ENCODE measurements at regions not wholly inside any gene's neighbourhood (a gene's known extent, or its start where the extent isn't known, plus 50 kb on each side); places are given as distances from the start of the nearest gene placed in this dataset.

DNA sequence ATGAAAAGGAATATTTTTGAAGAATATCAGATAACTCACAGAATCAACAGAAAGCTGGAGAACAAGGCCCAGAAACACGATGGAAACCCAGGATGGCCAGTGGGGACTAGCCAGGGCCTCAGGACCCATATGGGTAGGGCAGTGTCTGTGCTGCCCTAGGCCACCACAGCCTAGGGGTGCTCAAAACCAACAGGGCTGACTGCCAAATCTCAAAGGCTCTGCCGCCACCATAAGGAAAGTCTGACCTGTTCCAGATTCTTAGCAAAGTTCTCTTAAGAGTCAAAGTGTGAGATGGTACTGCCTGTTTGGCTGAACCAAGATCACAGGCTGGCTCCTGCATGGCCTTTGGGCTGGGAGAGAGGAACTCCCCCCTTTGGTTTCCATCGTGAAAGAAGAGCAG is 164.7 kb upstream of the CTTNBP2NL start:
- DNase-seq = no peak

DNA sequence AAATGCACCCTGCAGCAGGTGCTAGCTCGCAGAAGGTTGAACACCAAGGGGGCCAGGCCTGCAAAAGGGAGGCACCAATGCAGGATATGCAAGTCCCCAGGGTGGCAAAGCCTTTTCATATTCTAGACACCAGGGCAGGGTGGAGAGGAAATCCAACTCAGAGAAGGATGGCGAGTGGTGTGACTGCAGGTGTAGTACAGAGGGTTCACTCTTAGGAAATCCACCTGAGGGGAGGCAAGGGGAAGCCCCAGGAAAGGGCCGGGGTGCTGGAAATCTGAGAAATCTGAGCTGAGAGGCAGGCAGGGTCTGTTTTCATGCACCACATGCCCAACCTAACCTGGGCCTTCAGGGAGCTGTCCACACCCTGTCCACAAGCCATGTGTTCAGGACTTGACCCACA is 163.2 kb upstream of the CTTNBP2NL start:
- DNase-seq = no peak

DNA sequence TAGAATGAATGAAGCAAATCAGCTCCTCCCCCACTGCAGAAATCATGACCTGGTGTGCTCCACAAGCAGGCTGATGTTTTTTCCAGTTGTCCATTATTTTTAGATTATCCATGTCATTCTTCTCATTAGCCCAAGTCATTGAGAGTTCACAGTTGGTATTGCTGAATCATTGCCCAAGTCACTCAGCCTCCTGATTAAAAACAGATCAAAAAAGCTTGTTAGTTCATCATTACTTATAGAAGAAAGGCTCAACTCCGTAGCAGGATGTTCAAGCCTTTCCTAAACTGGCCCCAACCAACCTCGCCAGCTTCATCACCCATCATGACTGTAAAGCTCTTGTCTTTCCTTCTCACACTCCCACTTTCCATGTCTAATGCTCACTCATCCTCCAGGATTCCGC is 161.3 kb upstream of the CTTNBP2NL start:
- DNase-seq = no peak

DNA sequence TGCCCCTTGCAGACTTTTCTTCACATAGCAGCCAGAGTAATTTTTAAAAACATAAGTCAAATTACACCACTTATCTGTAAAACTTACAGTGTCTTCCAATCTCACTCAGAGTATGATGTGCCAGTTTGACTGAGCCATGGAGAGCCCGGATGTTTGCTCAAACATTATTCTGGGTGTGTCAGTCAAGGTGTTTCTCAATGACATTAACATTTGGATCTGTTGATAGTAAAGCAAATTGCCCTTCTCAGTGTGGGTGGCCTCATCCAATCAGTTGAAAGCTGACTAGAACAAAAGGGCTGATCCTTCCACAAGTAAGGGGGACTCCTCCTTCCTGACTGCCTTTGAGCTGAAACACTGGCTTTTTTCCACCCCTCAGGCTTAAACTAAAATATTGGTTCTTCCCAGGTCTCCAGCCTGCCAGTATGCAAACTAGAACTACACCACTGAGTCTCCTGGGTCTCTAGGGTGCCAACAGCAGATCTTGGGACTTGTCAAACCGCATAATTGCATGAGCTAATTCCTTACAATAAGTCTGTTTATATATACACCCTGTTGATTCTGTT is 157.9 kb upstream of the CTTNBP2NL start:
- no peak for DNase-seq

DNA sequence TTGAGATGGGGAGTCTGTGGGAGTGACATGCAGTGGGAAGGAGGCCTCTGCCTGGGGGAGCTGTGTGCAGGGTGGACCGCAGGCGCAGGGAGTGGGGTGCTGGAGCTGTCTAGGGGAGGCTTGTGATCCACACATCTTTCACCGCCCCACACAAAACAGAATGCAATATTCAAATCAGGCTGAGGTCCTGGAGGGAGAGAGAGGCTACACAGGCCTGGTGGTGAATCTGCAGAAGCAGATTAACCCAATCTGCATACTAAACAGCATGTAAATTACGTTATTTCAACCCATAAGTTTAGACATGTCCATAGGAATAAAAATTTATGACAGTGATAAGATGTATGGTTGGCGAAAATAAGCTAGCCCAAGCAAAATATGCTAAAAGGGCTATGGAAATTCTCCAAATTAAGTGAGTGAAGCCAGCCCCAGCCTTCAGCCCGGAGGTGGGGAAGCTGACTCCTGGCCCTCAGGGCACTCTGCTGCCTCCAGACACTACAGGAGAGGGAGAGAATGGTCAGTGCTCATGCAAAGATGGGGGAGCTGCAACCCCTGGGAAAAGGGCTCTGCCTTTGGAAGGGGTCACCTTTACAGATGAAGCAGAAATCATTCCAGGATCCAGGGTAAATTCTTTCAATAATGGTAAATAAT is 156.2 kb upstream of the CTTNBP2NL start:
- DNase-seq = no peak

DNA sequence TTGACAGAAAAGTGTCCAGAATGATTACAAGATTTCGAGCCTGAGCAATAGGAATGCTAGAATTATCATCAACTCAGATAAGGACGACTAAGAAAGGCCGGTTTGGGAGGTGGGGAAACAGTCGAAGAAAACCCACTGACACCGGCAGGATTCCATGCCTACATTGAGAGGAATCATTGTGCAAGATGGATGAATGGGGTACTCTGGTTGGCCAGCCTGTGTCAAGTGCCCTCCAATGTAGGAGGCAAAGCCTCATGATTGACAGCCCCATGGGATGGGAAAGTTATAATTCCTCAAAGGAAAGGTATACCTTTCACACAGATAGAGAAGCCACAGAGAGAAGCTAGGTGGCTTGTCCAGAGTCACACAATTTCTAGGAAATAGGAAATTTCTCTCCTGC is 153.5 kb upstream of the CTTNBP2NL start:
- no peak for DNase-seq

DNA sequence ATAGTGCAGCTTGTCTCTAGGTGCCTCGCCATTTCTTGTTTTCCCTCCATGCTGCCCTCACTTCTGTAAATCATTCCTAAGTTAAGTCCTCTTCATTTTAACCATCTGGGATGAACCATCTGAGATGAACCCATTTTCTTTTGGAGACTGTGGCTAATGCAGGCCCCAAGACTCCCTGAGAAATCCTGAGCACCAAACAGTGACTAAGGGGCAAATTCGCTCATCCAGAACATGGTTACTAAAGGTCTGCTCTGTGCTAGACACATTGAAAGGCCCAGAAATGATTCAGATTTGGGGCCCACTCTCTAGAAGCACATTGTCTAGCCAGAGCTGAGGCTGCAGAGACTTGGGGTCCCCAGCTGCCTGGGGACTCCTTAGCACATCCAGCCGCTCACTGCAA is 151.9 kb upstream of the CTTNBP2NL start:
- DNase-seq = no peak

DNA sequence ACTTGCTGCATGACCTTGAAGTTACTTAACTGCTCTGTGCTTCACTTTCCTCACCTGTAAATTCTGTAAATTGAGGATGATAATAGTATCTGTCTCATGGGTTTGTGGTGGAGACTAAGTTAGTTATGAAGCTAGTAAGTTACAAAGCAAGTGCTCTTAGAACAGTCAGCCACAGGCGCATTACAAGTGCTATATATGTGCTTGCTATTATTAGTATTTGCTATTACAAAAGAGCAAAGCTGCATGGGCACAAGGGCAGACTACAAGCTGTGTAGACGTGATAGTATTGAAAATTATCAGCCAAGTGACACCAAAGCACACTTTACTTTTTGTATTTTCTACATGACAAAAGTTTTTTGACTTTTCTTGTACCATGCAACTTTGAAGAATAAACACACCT is 150.9 kb upstream of the CTTNBP2NL start:
- DNase-seq = no peak

DNA sequence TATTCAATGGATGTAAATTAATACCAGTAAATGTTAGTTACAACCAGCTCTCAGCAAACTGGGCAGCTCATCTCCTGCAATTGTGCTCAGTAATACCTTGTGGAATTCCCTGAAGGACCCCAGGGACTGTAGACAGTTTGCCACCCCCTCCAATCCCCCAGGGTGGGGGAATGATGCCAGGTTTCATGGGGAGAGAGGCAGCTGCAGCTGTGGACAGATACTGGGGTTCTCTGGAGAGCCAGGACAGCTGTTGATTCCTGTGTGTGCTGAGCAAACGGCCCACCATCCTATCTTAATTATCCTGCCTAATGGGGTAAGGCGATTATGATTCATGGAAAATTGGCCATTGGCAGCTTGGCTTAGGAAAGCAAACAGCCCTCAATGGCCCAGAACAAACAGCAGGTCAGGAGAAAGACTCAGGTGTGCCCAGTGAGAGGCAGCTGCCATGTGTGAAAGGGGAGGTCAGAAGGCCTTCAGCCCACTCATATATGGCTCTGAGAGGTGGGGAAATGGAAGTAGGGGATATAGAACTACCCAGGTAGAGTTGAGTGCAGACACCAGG is 148.9 kb upstream of the CTTNBP2NL start:
- DNase-seq = no peak

DNA sequence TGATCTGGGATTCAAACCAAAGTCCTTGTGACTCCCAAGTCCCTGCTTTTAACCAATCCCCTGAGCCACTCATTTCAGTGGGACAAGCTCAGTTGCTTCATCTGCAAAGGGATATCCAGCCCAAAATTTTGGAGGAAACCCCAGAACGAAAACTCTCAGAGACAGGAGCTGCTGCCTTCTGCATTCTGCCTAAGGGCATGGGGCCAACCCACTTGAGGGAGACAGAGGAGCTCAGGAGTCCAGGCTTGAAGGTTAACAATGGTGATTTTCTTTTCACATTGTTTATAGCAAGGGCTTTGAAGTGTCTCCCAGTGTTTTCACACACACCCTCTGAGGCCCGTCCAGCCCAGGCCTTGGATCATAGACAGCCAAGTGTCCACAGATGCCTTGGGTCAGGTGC is 148.1 kb upstream of the CTTNBP2NL start:
- no peak for DNase-seq

DNA sequence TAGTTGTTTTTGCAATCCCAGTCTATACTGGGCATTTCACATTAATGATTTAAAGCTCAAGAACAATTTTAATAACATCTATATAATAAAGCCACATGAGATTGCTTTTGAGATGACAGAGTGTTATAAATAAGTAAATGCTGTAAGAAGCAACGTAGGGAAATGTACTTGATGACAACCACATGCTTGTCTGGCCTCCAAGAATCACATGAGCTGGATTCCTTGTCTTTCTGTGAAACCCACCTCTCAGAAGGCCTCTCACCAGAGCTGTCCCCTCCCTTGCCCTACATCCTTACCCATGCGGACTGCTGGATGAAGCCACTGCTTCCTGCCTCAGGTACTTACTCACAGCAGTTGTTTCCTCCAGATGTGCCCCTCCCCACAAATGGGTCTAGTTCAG is 145.1 kb upstream of the CTTNBP2NL start:
- no peak for DNase-seq

DNA sequence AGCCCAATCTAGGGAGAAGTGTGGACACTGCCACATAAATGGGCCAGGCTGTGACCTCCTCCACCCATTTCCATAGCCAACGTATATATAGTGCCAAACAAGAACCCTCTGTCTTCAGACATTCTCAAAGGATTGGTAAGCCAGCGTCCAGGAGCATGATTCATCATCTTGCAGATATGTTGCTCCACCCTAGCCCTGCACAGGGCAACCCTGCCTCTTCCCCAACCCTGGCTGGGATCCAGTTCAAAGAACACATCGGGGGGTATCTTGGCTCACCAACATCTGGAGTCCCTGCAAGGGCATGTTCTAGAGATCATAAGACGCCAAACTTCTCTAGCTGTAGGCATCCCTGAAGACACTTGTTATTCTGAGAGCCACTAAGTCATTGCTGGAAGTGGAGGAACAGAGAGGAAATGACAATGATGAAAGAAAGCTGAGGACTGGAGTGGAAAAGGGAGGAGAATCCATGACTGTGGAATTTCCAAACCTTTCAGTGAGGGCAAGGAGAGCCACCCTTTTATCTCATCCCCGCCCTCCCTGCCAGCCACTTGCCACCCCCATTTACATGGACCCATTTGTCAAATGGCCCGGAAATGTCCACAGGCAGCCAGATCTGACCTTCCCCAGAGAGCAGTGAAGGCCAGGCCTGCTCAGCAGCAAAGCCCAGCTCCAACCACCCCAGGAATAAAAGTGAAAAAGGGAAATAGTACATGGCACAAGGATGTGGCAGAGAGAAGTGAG is 144.1 kb upstream of the CTTNBP2NL start:
- no peak for DNase-seq

DNA sequence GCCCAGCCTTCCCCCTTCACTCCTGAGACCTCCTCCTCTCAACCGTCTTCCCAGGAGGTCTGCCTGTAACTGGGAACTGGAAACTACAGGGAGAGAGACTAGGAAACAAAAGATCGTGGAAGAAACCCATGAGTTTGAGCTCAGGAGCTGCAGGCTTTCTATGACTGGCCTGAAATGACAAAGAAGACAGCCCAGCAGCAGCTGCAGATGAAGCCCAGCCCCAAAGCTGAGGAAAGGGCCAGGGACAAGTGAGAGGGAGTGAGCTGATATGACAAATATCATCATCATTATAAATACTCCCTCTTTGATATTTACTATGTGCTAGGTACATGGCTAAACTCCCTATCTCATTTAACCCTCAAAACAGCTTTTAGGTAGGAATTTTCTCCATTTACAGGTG is 142.6 kb upstream of the CTTNBP2NL start:
- no peak for DNase-seq

DNA sequence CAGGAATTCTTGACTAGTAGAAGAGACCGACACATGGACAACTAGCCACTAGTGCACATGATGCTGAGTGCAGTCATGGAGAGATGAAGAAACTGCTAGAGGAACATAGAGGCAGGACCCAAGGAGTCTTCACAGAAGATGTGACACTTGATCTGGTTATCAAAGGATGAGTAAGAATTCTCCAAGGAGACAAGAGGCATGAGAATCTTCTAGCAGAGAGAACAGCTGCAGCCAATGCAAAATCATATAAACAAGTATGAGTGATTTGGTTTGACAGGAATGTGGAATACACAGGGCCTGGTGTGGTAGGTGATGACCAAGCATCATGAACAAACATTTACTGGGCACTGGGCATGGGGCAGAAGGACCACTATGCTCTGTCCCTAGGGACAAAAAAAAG is 140.9 kb upstream of the CTTNBP2NL start:
- DNase-seq = no peak

DNA sequence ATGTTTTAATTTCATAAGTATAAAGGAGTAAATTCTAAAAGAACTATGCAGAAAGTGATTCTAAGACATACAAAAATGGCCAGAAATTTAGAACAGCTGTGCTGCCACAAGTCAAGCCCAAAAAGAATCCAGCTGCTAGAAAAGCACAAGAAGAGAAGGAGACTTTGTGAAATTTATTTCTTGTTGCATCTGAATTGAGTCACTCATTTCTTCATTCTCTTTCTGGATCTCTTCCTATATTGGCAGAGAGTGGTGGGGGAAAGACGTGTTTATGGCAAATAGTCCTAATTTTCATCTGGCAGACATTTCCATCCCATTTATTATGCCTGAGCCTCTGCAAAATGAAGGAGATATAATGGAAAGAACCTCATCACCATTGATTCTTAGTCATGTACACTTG is 139.6 kb upstream of the CTTNBP2NL start:
- DNase-seq = no peak

DNA sequence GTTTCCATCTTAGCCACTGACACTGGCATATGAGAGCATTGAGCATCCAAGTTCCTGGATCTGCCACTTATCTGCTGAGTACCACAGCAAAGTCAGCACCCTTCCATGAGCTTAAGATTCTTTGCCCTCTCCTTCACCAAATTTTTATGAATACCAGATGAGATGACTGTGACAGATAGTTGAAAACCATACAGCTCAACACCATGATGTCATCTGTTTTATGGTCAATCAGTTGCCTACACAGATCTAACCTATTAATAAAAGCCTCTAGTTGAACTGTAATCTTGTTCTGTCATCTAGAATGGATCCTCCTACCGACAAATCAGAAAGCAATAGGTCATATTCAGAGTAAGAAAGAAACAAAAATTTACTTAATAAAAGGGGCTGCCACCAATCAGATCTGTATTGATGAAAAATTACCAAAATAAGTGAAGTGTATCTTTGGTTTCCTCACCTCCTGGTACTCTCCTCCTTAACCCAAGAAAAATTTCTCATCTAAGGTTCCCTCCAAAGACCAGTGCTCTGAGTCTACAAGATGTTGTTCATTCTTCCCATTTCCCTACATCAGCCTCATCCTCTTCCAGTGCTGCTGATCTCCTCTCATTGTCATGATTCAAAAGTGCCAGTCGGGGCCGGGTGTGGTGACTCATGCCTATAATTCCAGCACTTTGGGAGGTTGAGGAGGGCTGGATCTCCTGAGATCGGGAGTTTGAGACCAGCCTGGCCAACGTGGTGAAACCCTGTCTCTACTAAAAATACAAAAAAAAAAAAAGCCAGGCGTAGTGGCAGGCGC is 138.8 kb upstream of the CTTNBP2NL start:
- DNase-seq = no peak

DNA sequence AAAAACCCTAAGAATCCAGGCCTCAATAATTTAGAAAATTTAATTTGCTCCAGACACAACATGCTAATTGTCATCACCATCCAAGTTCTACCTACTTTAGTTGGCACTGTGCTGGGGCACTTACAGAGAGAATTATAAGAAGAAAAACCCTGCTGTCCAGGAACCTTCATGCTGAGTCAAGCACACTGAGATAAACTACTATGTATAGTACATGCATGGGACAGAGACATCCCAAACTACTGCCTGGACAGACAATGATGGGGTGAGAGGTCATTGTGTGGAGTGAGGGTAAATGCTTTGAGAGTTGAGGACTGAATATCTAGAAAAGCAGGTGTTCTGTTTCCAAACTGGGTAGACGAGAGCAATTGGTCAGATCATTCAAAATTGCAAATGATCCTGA is 135.3 kb upstream of the CTTNBP2NL start:
- no peak for DNase-seq

DNA sequence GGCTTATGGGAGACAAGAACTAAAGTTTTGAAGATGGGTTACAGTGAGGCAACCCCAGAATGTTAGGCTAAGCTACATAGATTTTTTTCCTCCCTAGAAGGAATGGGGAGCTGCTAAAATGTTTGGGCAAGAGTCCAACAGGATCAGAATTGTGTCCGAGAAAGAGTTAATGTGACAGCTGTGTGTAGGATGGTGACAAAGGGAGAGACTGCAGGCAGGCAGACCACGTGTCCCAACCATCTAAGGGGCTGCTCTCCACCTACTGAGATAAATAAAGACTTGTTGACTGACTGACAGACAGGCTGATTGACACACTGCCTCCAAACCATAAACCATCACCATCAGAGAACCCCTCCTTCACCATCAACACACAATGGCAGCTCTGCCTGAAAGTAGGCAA is 133.7 kb upstream of the CTTNBP2NL start:
- no peak for DNase-seq

DNA sequence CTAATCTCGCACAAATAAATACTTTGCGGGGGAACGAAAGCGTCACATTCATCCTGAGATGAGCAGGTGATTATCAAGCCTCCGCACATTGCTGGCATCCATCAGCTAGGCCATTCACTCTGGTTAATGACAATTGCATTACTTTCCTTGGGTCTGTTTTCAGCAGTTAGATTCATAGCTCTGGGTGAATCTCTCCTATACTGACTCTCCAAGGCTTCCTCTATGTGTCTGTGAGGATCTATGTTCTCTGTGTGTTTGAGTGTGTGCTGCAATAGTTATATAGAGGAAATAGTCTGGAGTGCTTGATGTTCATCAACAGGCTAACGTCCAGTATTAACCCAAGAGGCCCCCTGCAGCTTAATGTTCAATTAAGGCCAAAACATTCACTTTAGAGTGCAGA is 133.0 kb upstream of the CTTNBP2NL start:
- no peak for DNase-seq

DNA sequence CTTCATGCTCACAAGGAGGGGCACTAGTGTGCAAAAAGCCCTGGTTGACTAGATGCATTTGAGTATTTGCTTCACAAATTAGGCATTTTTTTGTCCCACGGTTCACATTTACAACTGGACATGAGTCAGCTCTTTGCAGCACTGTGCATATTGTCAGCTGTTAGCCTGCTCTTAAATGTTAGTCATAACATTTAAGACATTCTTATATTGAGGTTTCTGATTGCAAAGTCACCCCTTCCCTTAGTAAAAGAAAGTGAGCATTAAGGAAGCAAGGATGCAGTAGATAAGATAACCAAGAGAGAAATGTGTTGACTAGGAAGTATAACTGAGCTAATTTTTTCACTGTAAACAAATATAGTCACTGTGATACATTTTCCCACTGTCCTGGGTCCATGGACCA is 132.6 kb upstream of the CTTNBP2NL start:
- DNase-seq = no peak

DNA sequence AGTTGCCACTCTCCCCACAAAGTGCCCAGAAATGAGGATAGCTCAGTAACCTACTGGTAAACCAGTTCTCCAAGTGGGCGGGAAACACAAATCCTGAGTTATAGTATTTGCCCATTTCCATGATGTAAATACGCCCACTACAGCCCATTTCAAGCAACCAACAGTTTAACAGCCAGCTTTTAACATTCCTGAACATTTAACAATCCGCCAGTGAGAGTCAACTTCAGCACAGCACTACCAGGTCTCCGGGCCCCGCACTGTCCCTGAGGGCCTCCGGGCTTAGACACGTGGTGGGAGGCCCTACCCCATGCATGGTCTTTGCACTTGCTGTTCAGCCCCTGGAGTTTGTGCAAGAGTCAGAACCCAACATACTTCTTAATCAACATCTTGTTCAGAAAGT is 132.0 kb upstream of the CTTNBP2NL start:
- no peak for DNase-seq

DNA sequence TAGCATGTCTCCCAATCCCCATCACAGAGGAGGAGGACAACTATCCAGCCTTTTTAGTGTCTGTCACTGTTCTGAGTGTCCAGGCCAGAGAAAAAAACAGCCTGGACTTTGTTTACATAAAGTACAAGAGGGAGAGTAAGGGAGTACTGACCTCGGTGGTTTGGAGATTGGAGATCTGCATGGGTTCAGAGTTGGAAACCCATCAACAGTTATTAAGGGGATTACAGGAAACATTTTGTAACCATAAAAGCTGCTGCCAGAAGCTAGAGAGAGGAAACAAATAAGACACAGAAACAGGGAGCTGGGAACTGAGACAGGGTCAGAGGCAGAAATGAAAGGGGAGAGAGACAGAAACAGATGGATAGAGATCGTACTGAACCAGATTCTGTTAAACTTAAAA is 131.5 kb upstream of the CTTNBP2NL start:
- no peak for DNase-seq

DNA sequence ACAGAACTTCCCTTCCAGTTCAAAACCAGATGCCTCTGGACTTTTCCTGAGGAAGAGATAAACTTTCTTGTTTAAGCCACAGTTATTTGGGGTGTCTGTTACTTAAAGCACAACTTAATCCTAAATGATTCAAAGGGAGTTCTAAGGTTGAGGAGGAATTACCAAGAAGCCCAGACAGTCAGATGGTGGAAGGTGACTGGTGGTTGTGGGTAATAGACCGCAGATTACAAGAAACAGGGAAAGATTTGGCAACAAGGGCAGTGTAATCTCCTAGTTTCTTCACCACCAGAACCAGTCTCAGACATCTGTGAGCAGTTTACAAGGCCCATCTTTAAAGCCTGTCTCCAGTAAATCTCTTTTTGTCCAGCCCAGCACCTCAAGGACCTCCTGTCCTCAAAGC is 130.1 kb upstream of the CTTNBP2NL start:
- DNase-seq = no peak

DNA sequence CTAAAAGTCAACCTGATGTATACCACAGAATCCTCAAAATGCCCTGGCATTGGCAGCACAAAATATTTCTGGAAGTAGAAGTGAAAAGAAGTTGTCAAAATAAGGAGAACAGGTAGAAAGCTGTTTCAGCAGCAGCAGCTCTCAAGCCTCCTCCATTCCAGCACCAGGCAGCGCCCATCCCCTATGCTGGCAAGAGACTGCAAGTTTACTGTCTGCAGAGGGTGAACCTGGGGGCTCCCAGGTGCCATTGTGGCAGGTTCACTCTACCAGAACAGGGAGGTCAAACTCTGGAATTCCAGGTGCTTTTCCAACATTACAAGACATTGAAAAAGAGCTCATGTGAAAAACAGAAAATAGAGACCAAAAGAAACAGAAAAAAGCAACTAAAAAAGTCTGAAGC is 128.8 kb upstream of the CTTNBP2NL start:
- no peak for DNase-seq

Measured in NCI-H1048 (cell line).